ENCODE measurements at regions not wholly inside any gene's neighbourhood (a gene's known extent, or its start where the extent isn't known, plus 50 kb on each side); places are given as distances from the start of the nearest gene placed in this dataset.

- TF ChIP-seq CTCF (IDR thresholded peaks at IDR 0.05) (no peak), JUN (CRISPR knock-in tag; IDR thresholded peaks at IDR 0.05) (no peak)
Observed at GRCh38 chr1:74835051-74835450, 102.1 kb downstream of the TYW3 start.

All from WTC11 (cell line).